ENCODE measurements at regions not wholly inside any gene's neighbourhood (a gene's known extent, or its start where the extent isn't known, plus 50 kb on each side); places are given as distances from the start of the nearest gene placed in this dataset.

DNA sequence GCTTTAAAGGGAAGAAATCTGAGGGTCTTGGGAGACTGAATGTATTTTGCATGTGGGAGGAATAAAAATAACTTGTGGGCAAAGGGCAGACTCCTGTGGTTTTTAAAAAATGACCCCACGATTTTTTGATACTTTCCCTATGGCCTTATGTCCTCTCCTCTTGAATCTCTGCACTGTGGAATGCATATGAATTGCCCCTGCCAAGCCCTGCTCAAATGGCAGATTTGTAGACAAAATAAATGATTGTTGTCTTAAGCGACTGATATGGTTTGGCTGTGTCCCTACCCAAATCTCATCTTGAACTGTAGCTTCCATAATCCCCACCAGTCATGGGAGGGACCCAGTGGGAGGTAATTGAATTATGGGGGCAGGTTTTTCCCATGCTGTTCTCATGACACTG lies 223.8 kb downstream of the DACT1 start:
- intact Hi-C loops (cut with DNase I) = no loop called here
- no peaks in the 10 kb centered on the region for H3K36me3 ChIP-seq
- H3K4me1 ChIP-seq (ENCODE audit: insufficient read depth) = peaks cover 10% of the 10 kb centered on the region
- H3K9me3 ChIP-seq = no peaks in the 10 kb centered on the region
- H3K27me3 ChIP-seq = no peaks in the 10 kb centered on the region
- no peak overlapping the region for H3K27ac ChIP-seq
- DNase-seq = no peak
- H3K4me3 ChIP-seq = no peak overlapping the region
- WGBS, 3 donors = 27 to 36% (median 28%) methylated on average over 2 of the region's 2 CpGs
- TF ChIP-seq POLR2A (IDR thresholded peaks at IDR 0.05) (no peak), EP300 (IDR thresholded peaks at IDR 0.05) (no peak)
- TF ChIP-seq, protein P1, sequence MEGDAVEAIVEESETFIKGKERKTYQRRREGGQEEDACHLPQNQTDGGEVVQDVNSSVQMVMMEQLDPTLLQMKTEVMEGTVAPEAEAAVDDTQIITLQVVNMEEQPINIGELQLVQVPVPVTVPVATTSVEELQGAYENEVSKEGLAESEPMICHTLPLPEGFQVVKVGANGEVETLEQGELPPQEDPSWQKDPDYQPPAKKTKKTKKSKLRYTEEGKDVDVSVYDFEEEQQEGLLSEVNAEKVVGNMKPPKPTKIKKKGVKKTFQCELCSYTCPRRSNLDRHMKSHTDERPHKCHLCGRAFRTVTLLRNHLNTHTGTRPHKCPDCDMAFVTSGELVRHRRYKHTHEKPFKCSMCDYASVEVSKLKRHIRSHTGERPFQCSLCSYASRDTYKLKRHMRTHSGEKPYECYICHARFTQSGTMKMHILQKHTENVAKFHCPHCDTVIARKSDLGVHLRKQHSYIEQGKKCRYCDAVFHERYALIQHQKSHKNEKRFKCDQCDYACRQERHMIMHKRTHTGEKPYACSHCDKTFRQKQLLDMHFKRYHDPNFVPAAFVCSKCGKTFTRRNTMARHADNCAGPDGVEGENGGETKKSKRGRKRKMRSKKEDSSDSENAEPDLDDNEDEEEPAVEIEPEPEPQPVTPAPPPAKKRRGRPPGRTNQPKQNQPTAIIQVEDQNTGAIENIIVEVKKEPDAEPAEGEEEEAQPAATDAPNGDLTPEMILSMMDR (IDR thresholded peaks at IDR 0.05) = no peak

- intact Hi-C loops (cut with DNase I) = no loop called here
- 17 to 43% (median 26%) methylated on average over 2 of the region's 2 CpGs for WGBS, 3 donors
- no peak overlapping the region for H3K27ac ChIP-seq
- DNase-seq = no peak
- no peak for TF ChIP-seq EP300 (IDR thresholded peaks at IDR 0.05)
- no peak for TF ChIP-seq POLR2A (IDR thresholded peaks at IDR 0.05)
- TF ChIP-seq, protein P1 (IDR thresholded peaks at IDR 0.05) = no peak
- no peaks in the 10 kb centered on the region for H3K27me3 ChIP-seq
- no peaks in the 10 kb centered on the region for H3K9me3 ChIP-seq
- H3K36me3 ChIP-seq = no peaks in the 10 kb centered on the region
- peaks cover 10% of the 10 kb centered on the region for H3K4me1 ChIP-seq (ENCODE audit: insufficient read depth)
- H3K4me3 ChIP-seq = no peak overlapping the region
These were observed 224.8 kb downstream of the DACT1 start for GRCh38 chr14:58862416-58863160.

- whole genome bisulfite sequencing, 3 donors = 12 to 22% (median 21%) methylated on average over 10 of the region's 10 CpGs
- TF ChIP-seq POLR2A (IDR thresholded peaks at IDR 0.05) (no peak), EP300 (IDR thresholded peaks at IDR 0.05) (no peak)
- TF ChIP-seq, protein P1 (IDR thresholded peaks at IDR 0.05) = no peak
These were observed 226.0 kb downstream of the DACT1 start for GRCh38 chr14:58863661-58864345.

GRCh38 chr14:58864751-58865513 lies 227.2 kb downstream of the DACT1 start:
- intact Hi-C loops (cut with DNase I) = no loop called here
- 10 to 22% (median 12%) methylated on average over 7 of the region's 7 CpGs for WGBS, 3 donors
- Histone ChIP-seq H3K9me3 (no peaks in the 10 kb centered on the region), H3K4me1 (ENCODE audit: insufficient read depth) (peaks cover 10% of the 10 kb centered on the region), H3K4me3 (no peak overlapping the region), H3K36me3 (no peaks in the 10 kb centered on the region), H3K27ac (no peak overlapping the region), H3K27me3 (no peaks in the 10 kb centered on the region)
- TF ChIP-seq EP300 (IDR thresholded peaks at IDR 0.05) (no peak), POLR2A (IDR thresholded peaks at IDR 0.05) (no peak)
- TF ChIP-seq, protein P1 (IDR thresholded peaks at IDR 0.05) = no peak
- DNase-seq = no peak

More at GRCh38 chr14:58863661-58864345, 226.0 kb downstream of the DACT1 start:
- no peaks in the 10 kb centered on the region for H3K36me3 ChIP-seq
- no peaks in the 10 kb centered on the region for H3K9me3 ChIP-seq
- DNase-seq = no peak
- no peak overlapping the region for H3K27ac ChIP-seq
- peaks cover 10% of the 10 kb centered on the region for H3K4me1 ChIP-seq (ENCODE audit: insufficient read depth)
- no peak overlapping the region for H3K4me3 ChIP-seq
- no peaks in the 10 kb centered on the region for H3K27me3 ChIP-seq
- intact Hi-C loops (cut with DNase I) = no loop called here
